ENCODE measurements at regions not wholly inside any gene's neighbourhood (a gene's known extent, or its start where the extent isn't known, plus 50 kb on each side); places are given as distances from the start of the nearest gene placed in this dataset.

DNA sequence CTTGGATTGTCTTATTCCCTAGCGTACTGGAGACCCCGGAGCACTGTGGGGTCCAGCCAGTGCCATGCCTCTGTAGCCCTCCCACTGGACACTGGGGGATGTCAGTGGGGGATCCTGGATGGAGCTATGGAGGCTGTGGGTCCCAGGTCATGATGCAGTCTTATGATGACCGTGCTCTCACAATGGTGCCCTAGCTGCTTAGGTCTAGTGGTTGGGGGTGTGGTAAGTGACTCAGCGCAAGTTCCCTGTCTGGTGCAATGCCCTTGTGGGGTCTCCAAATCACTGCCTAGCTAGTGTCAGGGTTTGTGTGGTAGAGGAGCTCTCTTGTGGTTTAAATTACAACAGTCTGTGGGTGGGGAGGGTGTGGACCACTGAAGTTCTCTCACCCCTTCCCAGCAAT, 135.4 kb downstream of the CDC5L start:
- Histone ChIP-seq H3K79me2 (ENCODE audit: control insufficient read depth, insufficient read depth, low read length) (no peaks in the 10 kb centered on the region), H3K4me2 (ENCODE audit: control insufficient read depth, extremely low read depth, insufficient read depth, low read depth, low read length) (no peak overlapping the region), H3K27ac (ENCODE audit: control insufficient read depth, insufficient read depth, low read length) (no peak overlapping the region), H3K4me1 (ENCODE audit: control insufficient read depth, extremely low read depth, insufficient read depth, low read length) (no peaks in the 10 kb centered on the region), H3K27me3 (ENCODE audit: control insufficient read depth, extremely low read depth, insufficient read depth, low read length) (no peaks in the 10 kb centered on the region), H3K9me1 (ENCODE audit: control insufficient read depth, extremely low read depth, insufficient read depth, low read length) (no peaks in the 10 kb centered on the region), H3K9me3 (ENCODE audit: control insufficient read depth, low read depth, low read length) (no peaks in the 10 kb centered on the region), H2AFZ (ENCODE audit: control insufficient read depth, low read length) (no peak overlapping the region), H3K9ac (ENCODE audit: control insufficient read depth, extremely low read depth, insufficient read depth, low read length) (no peak overlapping the region), H4K20me1 (ENCODE audit: control insufficient read depth, extremely low read depth, insufficient read depth, low read length) (no peaks in the 10 kb centered on the region), H3K4me3 (ENCODE audit: control insufficient read depth in 2 of 3, extremely low read depth in 1 of 3, insufficient read depth in 2 of 3, low read depth in 1 of 3, low read length in 3 of 3) (no peak overlapping the region), H3K36me3 (ENCODE audit: control insufficient read depth in 2 of 2, extremely low read depth in 1 of 2, insufficient read depth in 2 of 2, low read length in 2 of 2) (no peaks in the 10 kb centered on the region)
- no peak for TF ChIP-seq EZH2 (IDR thresholded peaks at IDR 0.05; ENCODE audit: low read length)
- TF ChIP-seq, protein P1, sequence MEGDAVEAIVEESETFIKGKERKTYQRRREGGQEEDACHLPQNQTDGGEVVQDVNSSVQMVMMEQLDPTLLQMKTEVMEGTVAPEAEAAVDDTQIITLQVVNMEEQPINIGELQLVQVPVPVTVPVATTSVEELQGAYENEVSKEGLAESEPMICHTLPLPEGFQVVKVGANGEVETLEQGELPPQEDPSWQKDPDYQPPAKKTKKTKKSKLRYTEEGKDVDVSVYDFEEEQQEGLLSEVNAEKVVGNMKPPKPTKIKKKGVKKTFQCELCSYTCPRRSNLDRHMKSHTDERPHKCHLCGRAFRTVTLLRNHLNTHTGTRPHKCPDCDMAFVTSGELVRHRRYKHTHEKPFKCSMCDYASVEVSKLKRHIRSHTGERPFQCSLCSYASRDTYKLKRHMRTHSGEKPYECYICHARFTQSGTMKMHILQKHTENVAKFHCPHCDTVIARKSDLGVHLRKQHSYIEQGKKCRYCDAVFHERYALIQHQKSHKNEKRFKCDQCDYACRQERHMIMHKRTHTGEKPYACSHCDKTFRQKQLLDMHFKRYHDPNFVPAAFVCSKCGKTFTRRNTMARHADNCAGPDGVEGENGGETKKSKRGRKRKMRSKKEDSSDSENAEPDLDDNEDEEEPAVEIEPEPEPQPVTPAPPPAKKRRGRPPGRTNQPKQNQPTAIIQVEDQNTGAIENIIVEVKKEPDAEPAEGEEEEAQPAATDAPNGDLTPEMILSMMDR (optimal IDR thresholded peaks at IDR 0.05 in 1 of 3, IDR thresholded peaks at IDR 0.05 in 1 of 3, conservative IDR thresholded peaks at IDR 0.05 in 1 of 3; ENCODE audit: extremely low read depth in 1 of 3, insufficient read depth in 2 of 3, low read length in 3 of 3) = no peak
- FAIRE-seq (no peak), DNase-seq (ENCODE audit: low read depth, low spot score) (no peak)
- dilution Hi-C loops (cut with MboI; ENCODE audit: extremely low pct_ligation_motif_present, low sequenced_read_pairs) = no loop called here

DNA sequence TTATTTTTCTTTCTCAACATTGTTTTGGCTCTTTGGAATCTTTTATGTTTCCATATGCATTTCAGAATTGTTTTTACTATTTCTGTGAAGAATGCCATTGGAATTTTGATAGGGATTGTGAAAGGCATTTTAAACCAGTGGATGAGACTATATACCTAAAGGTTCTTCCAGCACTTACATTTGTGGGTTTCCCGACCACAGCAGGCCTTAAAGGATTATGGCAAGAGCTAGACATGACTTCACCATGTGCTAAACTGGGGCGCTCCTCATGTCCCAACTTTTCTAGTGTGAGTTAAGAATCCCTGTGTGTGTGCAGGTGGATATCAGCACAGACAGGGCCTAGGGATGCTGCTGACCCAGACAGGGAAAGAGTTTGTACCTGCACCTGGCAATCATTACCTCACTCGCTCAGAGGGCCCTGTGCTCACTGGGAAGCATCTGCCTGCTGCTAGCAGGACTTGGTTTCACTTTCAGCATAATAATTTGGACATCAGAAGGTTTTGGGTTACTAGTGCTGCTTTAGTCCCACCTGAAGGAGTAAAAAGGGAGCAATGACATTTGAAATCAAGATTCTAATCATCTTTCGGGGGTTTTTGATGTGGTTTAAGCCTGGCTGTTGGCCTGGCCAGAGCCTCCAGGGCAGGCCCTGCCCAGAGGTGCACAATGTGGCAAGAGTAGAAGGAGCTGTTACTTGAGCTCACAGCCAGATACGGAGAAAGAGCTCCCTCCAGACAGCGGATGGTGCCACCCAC, 137.1 kb downstream of the CDC5L start:
- DNase-seq (ENCODE audit: low read depth, low spot score) (no peak), FAIRE-seq (no peak)
- Histone ChIP-seq H3K4me1 (ENCODE audit: control insufficient read depth, extremely low read depth, insufficient read depth, low read length) (no peaks in the 10 kb centered on the region), H3K27me3 (ENCODE audit: control insufficient read depth, extremely low read depth, insufficient read depth, low read length) (no peaks in the 10 kb centered on the region), H3K27ac (ENCODE audit: control insufficient read depth, insufficient read depth, low read length) (no peak overlapping the region), H3K4me2 (ENCODE audit: control insufficient read depth, extremely low read depth, insufficient read depth, low read depth, low read length) (no peak overlapping the region), H3K9me3 (ENCODE audit: control insufficient read depth, low read depth, low read length) (no peaks in the 10 kb centered on the region), H3K79me2 (ENCODE audit: control insufficient read depth, insufficient read depth, low read length) (no peaks in the 10 kb centered on the region), H3K4me3 (ENCODE audit: control insufficient read depth in 2 of 3, extremely low read depth in 1 of 3, insufficient read depth in 2 of 3, low read depth in 1 of 3, low read length in 3 of 3) (no peak overlapping the region), H3K36me3 (ENCODE audit: control insufficient read depth in 2 of 2, extremely low read depth in 1 of 2, insufficient read depth in 2 of 2, low read length in 2 of 2) (no peaks in the 10 kb centered on the region), H4K20me1 (ENCODE audit: control insufficient read depth, extremely low read depth, insufficient read depth, low read length) (no peaks in the 10 kb centered on the region), H3K9ac (ENCODE audit: control insufficient read depth, extremely low read depth, insufficient read depth, low read length) (no peak overlapping the region), H3K9me1 (ENCODE audit: control insufficient read depth, extremely low read depth, insufficient read depth, low read length) (no peaks in the 10 kb centered on the region), H2AFZ (ENCODE audit: control insufficient read depth, low read length) (no peak overlapping the region)
- dilution Hi-C loops (cut with MboI; ENCODE audit: extremely low pct_ligation_motif_present, low sequenced_read_pairs) = no loop called here
- no peak for TF ChIP-seq EZH2 (IDR thresholded peaks at IDR 0.05; ENCODE audit: low read length)
- TF ChIP-seq, protein P1 (optimal IDR thresholded peaks at IDR 0.05 in 1 of 3, IDR thresholded peaks at IDR 0.05 in 1 of 3, conservative IDR thresholded peaks at IDR 0.05 in 1 of 3; ENCODE audit: extremely low read depth in 1 of 3, insufficient read depth in 2 of 3, low read length in 3 of 3) = no peak
